Hepatocyte (in vitro differentiated cells): ENCODE measurements at regions not wholly inside any gene's neighbourhood (a gene's known extent, or its start where the extent isn't known, plus 50 kb on each side); places are given as distances from the start of the nearest gene placed in this dataset.

Source experiments
- DNase-seq: peaks from one replicate; pipeline ENCODE4 v3.0.0-alpha.2; 2016; ENCODE audit warnings: low spot score
- H2AFZ ChIP-seq: fragments of 200-600 bp; sonication (generic); 2 replicates; pipeline ENCODE4 v1.6.0; 2016; ENCODE audit warnings: antibody characterized with exemption, mild to moderate bottlenecking
- H3K27ac ChIP-seq: fragments of 200-600 bp; sonication (generic); 2 replicates; pipeline ENCODE4 v1.5.1; 2016; ENCODE audit warnings: mild to moderate bottlenecking
- H3K27me3 ChIP-seq: fragments of 200-600 bp; sonication (generic); 2 replicates; pipeline ENCODE4 v1.6.1; 2016
- H3K36me3 ChIP-seq: fragments of 200-600 bp; sonication (generic); replicated peaks from 2 replicates; pipeline ENCODE4 v1.5.1; 2016; ENCODE audit warnings: low read depth; ENCODE audit not compliant: insufficient read depth
- H3K4me1 ChIP-seq: fragments of 200-600 bp; sonication (generic); 2 replicates; pipeline ENCODE4 v1.5.1; 2016; ENCODE audit warnings: mild to moderate bottlenecking, moderate library complexity; ENCODE audit not compliant: insufficient read depth
- H3K4me2 ChIP-seq: fragments of 200-600 bp; sonication (generic); 2 replicates; pipeline ENCODE4 v1.6.0; 2016
- H3K4me3 ChIP-seq: fragments of 200-600 bp; sonication (generic); 2 replicates; pipeline ENCODE4 v1.5.1; 2016; ENCODE audit warnings: mild to moderate bottlenecking
- H3K79me2 ChIP-seq: fragments of 200-600 bp; sonication (generic); 2 replicates; pipeline ENCODE4 v1.6.0; 2017; ENCODE audit warnings: mild to moderate bottlenecking
- H3K9me2 ChIP-seq: fragments of 200-600 bp; sonication (generic); replicated peaks from 2 replicates; pipeline ENCODE4 v1.6.0; 2017; ENCODE audit warnings: mild to moderate bottlenecking; ENCODE audit not compliant: insufficient read depth
- H3K9me3 ChIP-seq: fragments of 200-600 bp; sonication (generic); 2 replicates; pipeline ENCODE4 v1.5.1; 2016; ENCODE audit warnings: low read depth, mild to moderate bottlenecking
- H4K20me1 ChIP-seq: fragments of 200-600 bp; sonication (generic); 2 replicates; pipeline ENCODE4 v1.6.0; 2016; ENCODE audit warnings: mild to moderate bottlenecking; ENCODE audit not compliant: insufficient read depth, poor library complexity, severe bottlenecking
- EZH2 ChIP-seq: fragments of 200-600 bp; sonication (generic); IDR thresholded peaks from 2 replicates; pipeline ENCODE4 v1.6.1; 2016; ENCODE audit warnings: antibody characterized with exemption, mild to moderate bottlenecking, borderline replicate concordance
- EZH2phosphoT487 ChIP-seq: fragments of 200-600 bp; sonication (generic); IDR thresholded peaks from one replicate; pipeline ENCODE4 v1.6.1; 2018; ENCODE audit warnings: antibody characterized with exemption, mild to moderate bottlenecking, low read depth, moderate library complexity; ENCODE audit not compliant: unreplicated experiment, severe bottlenecking
- WGBS: methylation state at CpG from one replicate; pipeline ENCODE4 v1.1.6; 2016; ENCODE audit warnings: low lambda C conversion rate; ENCODE audit errors: missing lambda C conversion rate; 5-methylcytosine and 5-hydroxymethylcytosine counted together
- TF ChIP-seq, protein P1 (sequence below): fragments of 200-600 bp; sonication (generic); IDR thresholded peaks from 2 replicates; pipeline ENCODE4 v1.5.1; 2016; ENCODE audit warnings: antibody characterized with exemption, mild to moderate bottlenecking; ENCODE audit not compliant: poor library complexity

DNA sequence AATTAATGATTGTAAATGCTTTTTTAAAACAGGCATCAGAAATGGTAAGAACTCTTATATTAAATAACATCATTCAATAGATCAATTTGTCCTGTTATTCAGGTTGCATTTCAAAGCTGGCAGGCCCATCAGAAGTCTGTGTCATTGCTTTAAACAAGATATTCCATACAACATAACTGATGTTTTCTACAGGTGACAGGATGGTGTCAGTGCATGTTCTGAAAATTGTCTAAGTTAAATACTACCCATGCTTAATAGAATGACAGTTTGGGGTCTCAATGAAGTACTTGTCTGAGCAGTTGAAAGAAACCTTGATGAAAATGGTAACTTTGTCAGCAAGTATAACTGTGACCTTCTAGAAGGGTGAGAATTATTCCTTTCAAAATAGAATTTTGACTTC is 263.2 kb downstream of the ISL1 start:
- no peak for TF ChIP-seq EZH2
- TF ChIP-seq EZH2phosphoT487, result no peak
- TF ChIP-seq, protein P1, sequence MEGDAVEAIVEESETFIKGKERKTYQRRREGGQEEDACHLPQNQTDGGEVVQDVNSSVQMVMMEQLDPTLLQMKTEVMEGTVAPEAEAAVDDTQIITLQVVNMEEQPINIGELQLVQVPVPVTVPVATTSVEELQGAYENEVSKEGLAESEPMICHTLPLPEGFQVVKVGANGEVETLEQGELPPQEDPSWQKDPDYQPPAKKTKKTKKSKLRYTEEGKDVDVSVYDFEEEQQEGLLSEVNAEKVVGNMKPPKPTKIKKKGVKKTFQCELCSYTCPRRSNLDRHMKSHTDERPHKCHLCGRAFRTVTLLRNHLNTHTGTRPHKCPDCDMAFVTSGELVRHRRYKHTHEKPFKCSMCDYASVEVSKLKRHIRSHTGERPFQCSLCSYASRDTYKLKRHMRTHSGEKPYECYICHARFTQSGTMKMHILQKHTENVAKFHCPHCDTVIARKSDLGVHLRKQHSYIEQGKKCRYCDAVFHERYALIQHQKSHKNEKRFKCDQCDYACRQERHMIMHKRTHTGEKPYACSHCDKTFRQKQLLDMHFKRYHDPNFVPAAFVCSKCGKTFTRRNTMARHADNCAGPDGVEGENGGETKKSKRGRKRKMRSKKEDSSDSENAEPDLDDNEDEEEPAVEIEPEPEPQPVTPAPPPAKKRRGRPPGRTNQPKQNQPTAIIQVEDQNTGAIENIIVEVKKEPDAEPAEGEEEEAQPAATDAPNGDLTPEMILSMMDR, result no peak
- no peak for DNase-seq
- Histone ChIP-seq H3K79me2 (no peaks in the 10 kb centered on the region), H3K9me3 (no peaks in the 10 kb centered on the region), H3K4me3 (no peak overlapping the region), H4K20me1 (no peaks in the 10 kb centered on the region), H3K27ac (no peak overlapping the region), H3K4me1 (no peaks in the 10 kb centered on the region), H2AFZ (no peak overlapping the region), H3K36me3 (no peaks in the 10 kb centered on the region), H3K27me3 (no peaks in the 10 kb centered on the region), H3K4me2 (no peak overlapping the region), H3K9me2 (no peaks in the 10 kb centered on the region)

DNA sequence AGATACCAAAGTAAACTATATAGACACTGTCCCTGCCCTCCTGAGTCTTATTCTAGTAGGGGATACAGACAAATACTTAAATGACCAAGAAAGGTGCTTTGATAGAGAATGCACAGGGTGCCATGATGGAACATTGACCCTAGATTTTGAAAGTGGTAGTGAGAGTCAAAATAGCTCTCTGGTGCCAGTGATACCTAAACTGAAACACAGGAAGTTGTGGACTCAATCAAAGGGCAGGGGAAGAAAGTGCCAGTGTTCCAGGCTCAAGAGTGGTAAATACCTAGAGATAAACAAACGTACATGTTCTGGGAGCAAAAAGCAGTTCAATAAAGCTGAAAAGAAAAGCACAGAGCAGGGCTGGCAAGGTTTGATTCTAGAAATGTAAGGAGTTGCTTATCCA is 267.6 kb downstream of the ISL1 start:
- no peaks in the 10 kb centered on the region for H4K20me1 ChIP-seq
- no peaks in the 10 kb centered on the region for H3K9me3 ChIP-seq
- DNase-seq, result no peak
- H2AFZ ChIP-seq, result no peak overlapping the region
- 61% methylated on average over 1 of the region's 1 CpG for WGBS
- H3K27me3 ChIP-seq, result no peaks in the 10 kb centered on the region
- TF ChIP-seq EZH2phosphoT487 (no peak), EZH2 (no peak)
- TF ChIP-seq, protein P1, result no peak
- H3K4me1 ChIP-seq, result no peaks in the 10 kb centered on the region
- H3K4me3 ChIP-seq, result no peak overlapping the region
- no peaks in the 10 kb centered on the region for H3K9me2 ChIP-seq
- H3K36me3 ChIP-seq, result no peaks in the 10 kb centered on the region
- H3K79me2 ChIP-seq, result no peaks in the 10 kb centered on the region
- H3K27ac ChIP-seq, result no peak overlapping the region
- H3K4me2 ChIP-seq, result no peak overlapping the region

DNA sequence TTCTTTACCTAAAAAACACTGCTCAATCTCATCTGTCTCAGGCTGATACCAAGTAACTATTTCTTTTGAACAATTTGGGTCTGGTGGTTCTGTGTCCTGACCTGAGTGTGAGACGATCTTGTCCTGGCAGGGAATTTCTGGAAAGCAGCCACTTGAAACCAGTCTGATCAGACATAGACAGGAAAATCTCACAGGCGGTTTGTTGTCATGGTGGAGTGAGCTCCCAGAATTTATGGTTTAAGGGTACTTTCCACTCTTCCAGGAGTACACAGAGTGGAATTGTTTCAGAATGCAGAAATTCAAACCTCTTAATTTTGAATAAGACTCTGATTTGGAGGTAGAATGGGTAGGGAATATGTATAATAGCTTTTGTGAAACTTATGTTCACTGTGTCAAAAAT is 268.2 kb downstream of the ISL1 start:
- Histone ChIP-seq H3K9me2 (no peaks in the 10 kb centered on the region), H3K4me1 (no peaks in the 10 kb centered on the region), H3K4me2 (no peak overlapping the region), H3K9me3 (no peaks in the 10 kb centered on the region), H3K36me3 (no peaks in the 10 kb centered on the region), H3K27ac (peak overlapping the region; percentile 37), H3K4me3 (no peak overlapping the region), H3K27me3 (no peaks in the 10 kb centered on the region), H2AFZ (no peak overlapping the region), H3K79me2 (no peaks in the 10 kb centered on the region), H4K20me1 (no peaks in the 10 kb centered on the region)
- no peak for TF ChIP-seq EZH2
- TF ChIP-seq, protein P1, result no peak
- no peak for TF ChIP-seq EZH2phosphoT487
- 58% methylated on average over 2 of the region's 2 CpGs for WGBS
- no peak for DNase-seq

DNA sequence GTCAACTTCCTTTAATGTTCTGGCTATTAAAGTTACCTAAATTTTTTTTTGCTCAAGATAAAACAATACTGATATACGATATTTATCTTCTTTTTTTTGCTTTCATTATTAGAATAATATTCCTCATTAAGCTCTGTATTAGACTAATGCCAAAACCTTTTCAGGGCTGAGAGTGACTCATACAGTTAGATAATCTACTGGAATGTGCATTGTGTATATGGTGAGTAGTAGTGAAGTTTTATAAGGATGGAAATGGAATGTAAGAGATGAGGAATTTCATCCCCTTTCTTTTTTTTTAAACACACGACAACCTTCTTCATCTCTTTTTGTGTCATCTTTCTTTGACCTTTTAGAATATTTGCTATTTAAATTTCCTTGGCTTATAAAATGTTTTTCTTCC is 268.6 kb downstream of the ISL1 start:
- no peaks in the 10 kb centered on the region for H3K9me3 ChIP-seq
- no peaks in the 10 kb centered on the region for H4K20me1 ChIP-seq
- WGBS, result 57% methylated on average over 2 of the region's 2 CpGs
- no peak overlapping the region for H3K4me3 ChIP-seq
- H3K36me3 ChIP-seq, result no peaks in the 10 kb centered on the region
- no peaks in the 10 kb centered on the region for H3K4me1 ChIP-seq
- H3K79me2 ChIP-seq, result no peaks in the 10 kb centered on the region
- no peak overlapping the region for H3K27ac ChIP-seq
- TF ChIP-seq EZH2phosphoT487 (no peak), EZH2 (no peak)
- TF ChIP-seq, protein P1, result no peak
- no peak overlapping the region for H3K4me2 ChIP-seq
- no peaks in the 10 kb centered on the region for H3K27me3 ChIP-seq
- DNase-seq, result no peak
- H3K9me2 ChIP-seq, result no peaks in the 10 kb centered on the region
- no peak overlapping the region for H2AFZ ChIP-seq
